GM12878 (cell line): ENCODE measurements at regions not wholly inside any gene's neighbourhood (a gene's known extent, or its start where the extent isn't known, plus 50 kb on each side); places are given as distances from the start of the nearest gene placed in this dataset.

Source experiments
- ATAC-seq: fragments of 200-7000 bp; cut with Tn5 transposase; 3 replicates; pipeline ENCODE4 v1.9.1; 2020; ENCODE audit warnings: mild to moderate bottlenecking, moderate library complexity
- BruUV-seq: library from RNA; stranded (reverse); fragments of 400-500 nt; replicated peaks from 2 replicates; lab custom pipeline; 2021; lab: Mats Ljungman, UMichigan
- CTCF ChIA-PET: fragments of 300-600 bp; sonication (Branson Sonifier 250); formaldehyde crosslinking; extraction: SDS; loops from one replicate; lab custom pipeline; 2021; ENCODE audit warnings: inconsistent platforms; lab: Yijun Ruan, JAX
- POLR2A ChIA-PET: fragments of 350-600 bp; formaldehyde crosslinking; extraction: SDS; loops from one replicate; lab custom pipeline; 2021; ENCODE audit warnings: inconsistent platforms; lab: Charles Lee
- RAD21 ChIA-PET: fragments of 300-600 bp; sonication (Branson Sonifier 250); formaldehyde crosslinking; loops from one replicate; lab custom pipeline; 2023; ENCODE audit warnings: antibody characterized with exemption; ENCODE audit not compliant: unreplicated experiment; lab: Charles Lee
- SMC1A ChIA-PET: fragments of 300-600 bp; sonication (Branson Sonifier 250); formaldehyde crosslinking; loops from one replicate; lab custom pipeline; 2023; ENCODE audit not compliant: unreplicated experiment, uncharacterized antibody; lab: Charles Lee
- DNase-seq: peaks from one replicate; pipeline ENCODE4 v3.0.0-alpha.2; 2011; ENCODE audit warnings: low read depth, low spot score
- FAIRE-seq: peaks from 3 replicates; lab custom pipeline; 2011; peaks lifted over from hg19 to GRCh38; lab: Jason Lieb, UNC
- H2AFZ ChIP-seq: 2 replicates; pipeline ENCODE4 v1.6.0; 2011; ENCODE audit warnings: low read depth, low read length, control low read depth; ENCODE audit not compliant: control insufficient read depth
- H3K27ac ChIP-seq: 2 replicates; pipeline ENCODE4 v1.5.1; 2011; ENCODE audit warnings: control low read depth; ENCODE audit not compliant: control insufficient read depth, insufficient read depth
- H3K27me3 ChIP-seq, 2 experiments: replicated peaks in 1 of 2; 2 replicates each; pipeline versions ENCODE4 v1.6.0 to v1.6.1; 2011; ENCODE audit warnings: low read length in 1 of 2; ENCODE audit not compliant: control insufficient read depth in 2 of 2, insufficient read depth in 2 of 2
- H3K36me3 ChIP-seq, 2 experiments: 2 replicates each; pipeline ENCODE4 v1.5.1; 2011; ENCODE audit warnings: low read length in 1 of 2; ENCODE audit not compliant: control insufficient read depth in 2 of 2, insufficient read depth in 2 of 2
- H3K4me1 ChIP-seq: 2 replicates; pipeline ENCODE4 v1.6.1; 2011; ENCODE audit warnings: mild to moderate bottlenecking, low read length, moderate library complexity, mixed read lengths; ENCODE audit not compliant: control insufficient read depth, insufficient read depth
- H3K4me2 ChIP-seq: 2 replicates; pipeline ENCODE4 v1.6.0; 2011; ENCODE audit warnings: control low read depth; ENCODE audit not compliant: control insufficient read depth, insufficient read depth
- H3K4me3 ChIP-seq: fragments of 200-600 bp; sonication (generic); 2 replicates; pipeline ENCODE4 v1.5.1; 2016
- H3K79me2 ChIP-seq: 2 replicates; pipeline ENCODE4 v1.6.0; 2011; ENCODE audit warnings: low read length; ENCODE audit not compliant: control insufficient read depth, insufficient read depth
- H3K9ac ChIP-seq: 2 replicates; pipeline ENCODE4 v1.8.0; 2011; ENCODE audit warnings: low read length, control low read depth, mixed read lengths; ENCODE audit not compliant: control insufficient read depth, insufficient read depth
- H3K9me3 ChIP-seq: replicated peaks from 3 replicates; pipeline ENCODE4 v1.5.1; 2011; ENCODE audit warnings: mild to moderate bottlenecking, low read length; ENCODE audit not compliant: control insufficient read depth, insufficient read depth
- H4K20me1 ChIP-seq: 2 replicates; pipeline ENCODE4 v1.6.0; 2011; ENCODE audit not compliant: control insufficient read depth, insufficient read depth
- LARP7 ChIP-seq: fragments of 450-650 bp; IDR thresholded peaks from 2 replicates; pipeline ENCODE4 v1.6.1; 2017; ENCODE audit warnings: mild to moderate bottlenecking
- NR2C2 ChIP-seq: IDR thresholded peaks from 2 replicates; pipeline ENCODE4 v1.6.1; 2011; ENCODE audit warnings: borderline replicate concordance, low read depth; ENCODE audit not compliant: control insufficient read depth, insufficient read length
- PAX5 ChIP-seq: IDR thresholded peaks from 2 replicates; pipeline ENCODE4 v1.6.1; 2011; ENCODE audit warnings: low read depth, low read length, borderline replicate concordance
- SMARCA5 ChIP-seq: fragments of 450-650 bp; IDR thresholded peaks from 2 replicates; pipeline ENCODE4 v1.6.1; 2017; ENCODE audit warnings: mild to moderate bottlenecking
- STAT3 ChIP-seq: IDR thresholded peaks from 2 replicates; pipeline ENCODE4 v1.6.1; 2011; ENCODE audit warnings: low read depth, low read length, improper control_type of control experiment
- WGBS: methylation state at CpG from one replicate; pipeline ENCODE4 v1.1.6; 2016; ENCODE audit warnings: low lambda C conversion rate; ENCODE audit not compliant: insufficient replicate concordance, insufficient coverage; ENCODE audit errors: missing lambda C conversion rate; 5-methylcytosine and 5-hydroxymethylcytosine counted together
- in situ Hi-C: fragments of 300-500 bp; cut with MboI; formaldehyde crosslinking; loops from 9 replicates; pipeline ENCODE4 v1.14.3; 2018; ENCODE audit warnings: mixed read lengths
- intact Hi-C: fragments of 100-400 bp; cut with micrococcal nuclease; formaldehyde crosslinking; loops from one replicate; pipeline ENCODE4 v1.14.2; 2022; ENCODE audit not compliant: unreplicated experiment
- TF ChIP-seq, protein P1 (sequence below): fragments of 450-650 bp; formaldehyde crosslinking; IDR thresholded peaks from 2 replicates; pipeline ENCODE4 v1.5.0; 2022; ENCODE audit warnings: mild to moderate bottlenecking, missing genetic modification characterization

DNA sequence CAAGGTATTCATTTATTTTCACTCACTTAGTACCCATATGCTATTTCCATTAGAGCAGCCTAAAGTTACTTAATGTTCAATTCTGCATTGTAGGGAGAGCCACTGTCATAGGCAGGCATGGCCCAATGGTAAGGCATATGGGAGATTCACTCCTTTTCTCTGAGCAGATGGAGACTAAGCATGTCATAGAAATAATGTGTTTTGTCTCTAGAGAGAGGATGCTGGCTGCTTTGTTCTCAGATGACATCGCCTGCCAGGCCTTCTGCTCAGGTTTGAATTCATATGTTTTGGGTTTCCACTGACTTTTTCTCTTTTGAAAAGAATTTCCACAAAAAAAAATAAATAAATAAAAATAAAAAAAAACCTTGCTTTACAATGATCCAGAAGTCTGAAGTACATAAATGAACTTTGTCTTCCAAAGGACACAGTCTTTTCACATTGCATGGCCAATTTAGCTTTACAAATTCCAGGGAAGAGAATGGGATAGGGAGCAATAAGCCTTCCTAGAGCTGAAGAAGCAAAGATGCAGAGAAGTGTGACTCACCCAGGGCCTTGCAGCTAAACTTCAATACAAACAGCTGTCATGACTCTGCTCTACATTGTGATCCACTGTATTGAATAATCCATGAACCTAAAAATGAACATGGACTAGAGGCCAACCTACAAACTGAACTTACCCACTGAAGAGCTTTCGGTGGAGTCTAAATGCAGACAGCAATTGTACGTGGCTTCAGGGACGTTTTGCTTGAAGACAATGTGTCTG, 422.5 kb downstream of the CMPK2 start:
- Histone ChIP-seq H3K79me2 (no peaks in the 10 kb centered on the region), H3K9ac (no peak overlapping the region), H3K4me2 (no peak overlapping the region), H3K9me3 (no peaks in the 10 kb centered on the region), H4K20me1 (no peaks in the 10 kb centered on the region), H3K36me3 (no peaks in the 10 kb centered on the region), H3K4me3 (no peak overlapping the region), H2AFZ (no peak overlapping the region), H3K27ac (no peak overlapping the region), H3K4me1 (no peaks in the 10 kb centered on the region), H3K27me3 (no peaks in the 10 kb centered on the region)
- in situ Hi-C loops (no loop called here), intact Hi-C loops (no loop called here)
- ATAC-seq (no peak), DNase-seq (no peak), FAIRE-seq (no peak)
- RAD21 ChIA-PET = no interaction called here
- no TSS peak for BruUV-seq
- POLR2A ChIA-PET = no interaction called here
- no peak for TF ChIP-seq SMARCA5
- no peak for TF ChIP-seq NR2C2
- no peak for TF ChIP-seq STAT3
- TF ChIP-seq, protein P1, sequence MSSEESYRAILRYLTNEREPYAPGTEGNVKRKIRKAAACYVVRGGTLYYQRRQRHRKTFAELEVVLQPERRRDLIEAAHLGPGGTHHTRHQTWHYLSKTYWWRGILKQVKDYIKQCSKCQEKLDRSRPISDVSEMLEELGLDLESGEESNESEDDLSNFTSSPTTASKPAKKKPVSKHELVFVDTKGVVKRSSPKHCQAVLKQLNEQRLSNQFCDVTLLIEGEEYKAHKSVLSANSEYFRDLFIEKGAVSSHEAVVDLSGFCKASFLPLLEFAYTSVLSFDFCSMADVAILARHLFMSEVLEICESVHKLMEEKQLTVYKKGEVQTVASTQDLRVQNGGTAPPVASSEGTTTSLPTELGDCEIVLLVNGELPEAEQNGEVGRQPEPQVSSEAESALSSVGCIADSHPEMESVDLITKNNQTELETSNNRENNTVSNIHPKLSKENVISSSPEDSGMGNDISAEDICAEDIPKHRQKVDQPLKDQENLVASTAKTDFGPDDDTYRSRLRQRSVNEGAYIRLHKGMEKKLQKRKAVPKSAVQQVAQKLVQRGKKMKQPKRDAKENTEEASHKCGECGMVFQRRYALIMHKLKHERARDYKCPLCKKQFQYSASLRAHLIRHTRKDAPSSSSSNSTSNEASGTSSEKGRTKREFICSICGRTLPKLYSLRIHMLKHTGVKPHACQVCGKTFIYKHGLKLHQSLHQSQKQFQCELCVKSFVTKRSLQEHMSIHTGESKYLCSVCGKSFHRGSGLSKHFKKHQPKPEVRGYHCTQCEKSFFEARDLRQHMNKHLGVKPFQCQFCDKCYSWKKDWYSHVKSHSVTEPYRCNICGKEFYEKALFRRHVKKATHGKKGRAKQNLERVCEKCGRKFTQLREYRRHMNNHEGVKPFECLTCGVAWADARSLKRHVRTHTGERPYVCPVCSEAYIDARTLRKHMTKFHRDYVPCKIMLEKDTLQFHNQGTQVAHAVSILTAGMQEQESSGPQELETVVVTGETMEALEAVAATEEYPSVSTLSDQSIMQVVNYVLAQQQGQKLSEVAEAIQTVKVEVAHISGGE (CRISPR knock-in tag) = no peak
- no peak for TF ChIP-seq PAX5
- no peak for TF ChIP-seq LARP7
- SMC1A ChIA-PET = interaction anchor here (1.0 kb wide), 1 partner anchor 30 kb away, joined by 3 read pairs; no protein-coding TSS in a partner anchor
- CTCF ChIA-PET = no interaction called here
- 76% methylated on average over 4 of the region's 4 CpGs for WGBS
